ENCODE measurements at regions not wholly inside any gene's neighbourhood (a gene's known extent, or its start where the extent isn't known, plus 50 kb on each side); places are given as distances from the start of the nearest gene placed in this dataset.

DNA sequence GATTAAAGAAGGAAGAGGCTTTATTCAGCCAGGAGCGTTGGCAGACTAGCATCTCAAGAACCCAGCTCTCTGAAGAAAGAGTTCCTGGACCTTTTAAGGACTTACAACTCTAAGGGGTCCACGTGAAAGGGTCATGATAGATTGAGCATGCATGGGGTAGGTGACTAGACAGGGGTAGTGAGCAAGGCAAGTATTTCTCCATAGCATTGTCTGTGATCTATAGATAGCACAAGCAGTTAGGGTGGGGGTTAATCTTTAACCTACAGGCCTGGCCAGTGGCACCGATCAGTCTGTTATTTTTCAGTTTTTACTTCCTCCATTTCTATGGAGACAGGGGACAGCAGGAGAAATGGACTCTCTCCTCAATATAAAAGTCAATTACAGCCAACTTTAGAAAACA lies 983.7 kb downstream of the SLITRK1 start:
- TF ChIP-seq, protein P1, sequence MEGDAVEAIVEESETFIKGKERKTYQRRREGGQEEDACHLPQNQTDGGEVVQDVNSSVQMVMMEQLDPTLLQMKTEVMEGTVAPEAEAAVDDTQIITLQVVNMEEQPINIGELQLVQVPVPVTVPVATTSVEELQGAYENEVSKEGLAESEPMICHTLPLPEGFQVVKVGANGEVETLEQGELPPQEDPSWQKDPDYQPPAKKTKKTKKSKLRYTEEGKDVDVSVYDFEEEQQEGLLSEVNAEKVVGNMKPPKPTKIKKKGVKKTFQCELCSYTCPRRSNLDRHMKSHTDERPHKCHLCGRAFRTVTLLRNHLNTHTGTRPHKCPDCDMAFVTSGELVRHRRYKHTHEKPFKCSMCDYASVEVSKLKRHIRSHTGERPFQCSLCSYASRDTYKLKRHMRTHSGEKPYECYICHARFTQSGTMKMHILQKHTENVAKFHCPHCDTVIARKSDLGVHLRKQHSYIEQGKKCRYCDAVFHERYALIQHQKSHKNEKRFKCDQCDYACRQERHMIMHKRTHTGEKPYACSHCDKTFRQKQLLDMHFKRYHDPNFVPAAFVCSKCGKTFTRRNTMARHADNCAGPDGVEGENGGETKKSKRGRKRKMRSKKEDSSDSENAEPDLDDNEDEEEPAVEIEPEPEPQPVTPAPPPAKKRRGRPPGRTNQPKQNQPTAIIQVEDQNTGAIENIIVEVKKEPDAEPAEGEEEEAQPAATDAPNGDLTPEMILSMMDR (IDR thresholded peaks at IDR 0.05; ENCODE audit: low read depth, low read length) = no peak
- TF ChIP-seq, protein P2, sequence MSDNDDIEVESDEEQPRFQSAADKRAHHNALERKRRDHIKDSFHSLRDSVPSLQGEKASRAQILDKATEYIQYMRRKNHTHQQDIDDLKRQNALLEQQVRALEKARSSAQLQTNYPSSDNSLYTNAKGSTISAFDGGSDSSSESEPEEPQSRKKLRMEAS (IDR thresholded peaks at IDR 0.05; ENCODE audit: low read depth, low read length) = no peak
- TF ChIP-seq POLR2A (IDR thresholded peaks at IDR 0.05; ENCODE audit: extremely low read depth, insufficient read length) (no peak), MYC (IDR thresholded peaks at IDR 0.05; ENCODE audit: low read depth, low read length) (no peak)
- DNase-seq (ENCODE audit: low read depth) = no peak
- H3K4me3 ChIP-seq (ENCODE audit: low read depth, low read length) = no peak overlapping the region

DNA sequence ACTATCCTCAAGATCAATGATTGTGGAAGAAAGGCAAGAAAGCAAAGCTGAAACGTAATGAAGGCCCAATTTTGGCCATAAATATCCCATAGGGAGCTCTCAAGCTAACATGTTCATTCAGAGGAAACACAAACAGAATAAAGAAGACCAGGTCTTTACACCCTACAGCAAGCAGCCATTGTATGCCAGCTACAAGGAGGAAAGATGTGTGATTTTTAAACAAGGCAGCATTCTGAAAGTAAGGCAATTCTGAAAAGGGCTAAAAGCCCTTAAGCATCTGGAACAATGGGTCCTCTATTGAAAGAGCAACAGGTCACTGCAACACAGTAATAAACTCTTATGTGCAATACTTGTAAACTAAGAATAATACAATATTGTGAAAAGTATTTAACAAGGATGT lies 1002.4 kb downstream of the SLITRK1 start:
- TF ChIP-seq POLR2A (IDR thresholded peaks at IDR 0.05; ENCODE audit: extremely low read depth, insufficient read length) = no peak
- no peak for TF ChIP-seq MYC (IDR thresholded peaks at IDR 0.05; ENCODE audit: low read depth, low read length)
- TF ChIP-seq, protein P1 (IDR thresholded peaks at IDR 0.05; ENCODE audit: low read depth, low read length) = no peak
- DNase-seq (ENCODE audit: low read depth) = no peak

DNA sequence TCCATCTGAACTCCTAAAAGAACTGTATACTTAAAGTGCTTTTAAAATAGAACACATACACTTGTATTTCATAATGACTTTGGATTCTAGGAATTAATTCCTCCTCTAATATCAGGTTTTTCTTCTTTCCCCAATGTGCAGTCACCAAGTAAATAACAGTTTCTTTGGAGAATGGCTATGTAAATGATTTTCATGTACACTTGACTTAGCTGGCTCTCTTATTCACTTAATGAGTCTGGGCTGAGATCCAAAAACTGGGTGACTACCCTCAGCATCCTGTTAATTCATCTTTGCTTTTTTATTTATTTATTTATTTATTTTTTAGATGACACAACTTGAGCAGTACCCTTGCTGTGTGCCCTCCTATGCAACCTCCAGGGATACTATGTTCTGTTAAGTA lies 1003.7 kb downstream of the SLITRK1 start:
- TF ChIP-seq, protein P2 (IDR thresholded peaks at IDR 0.05; ENCODE audit: low read depth, low read length) = no peak
- TF ChIP-seq, protein P1 (IDR thresholded peaks at IDR 0.05; ENCODE audit: low read depth, low read length) = no peak
- TF ChIP-seq POLR2A (IDR thresholded peaks at IDR 0.05; ENCODE audit: extremely low read depth, insufficient read length) (no peak), MYC (IDR thresholded peaks at IDR 0.05; ENCODE audit: low read depth, low read length) (no peak)
- H3K4me3 ChIP-seq (ENCODE audit: low read depth, low read length) = no peak overlapping the region
- no peak for DNase-seq (ENCODE audit: low read depth)

More for the DNA sequence above, 1002.4 kb downstream of the SLITRK1 start:
- H3K4me3 ChIP-seq (ENCODE audit: low read depth, low read length) = no peak overlapping the region

DNA sequence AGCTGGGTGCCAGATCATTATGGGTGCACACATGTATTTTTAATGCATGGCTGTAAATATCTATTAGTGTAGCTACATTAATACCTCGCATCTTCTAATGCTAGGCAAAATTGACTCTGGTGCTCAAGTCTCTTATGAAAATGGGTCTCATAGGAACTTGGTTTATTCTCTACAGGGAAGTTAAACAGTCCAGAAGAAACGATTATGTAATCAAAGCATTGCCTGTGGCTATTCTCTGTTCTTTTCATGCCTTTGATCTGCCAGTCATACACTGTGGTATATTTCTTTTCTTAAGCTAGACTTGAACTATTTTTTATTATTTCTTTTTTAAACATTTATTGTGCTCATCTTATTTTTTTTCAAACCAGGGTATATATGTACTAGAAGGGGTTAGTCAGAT lies 1015.0 kb downstream of the SLITRK1 start:
- TF ChIP-seq MYC (IDR thresholded peaks at IDR 0.05; ENCODE audit: low read depth, low read length) = no peak
- TF ChIP-seq, protein P2 (IDR thresholded peaks at IDR 0.05; ENCODE audit: low read depth, low read length) = no peak
- no peak for TF ChIP-seq POLR2A (IDR thresholded peaks at IDR 0.05; ENCODE audit: extremely low read depth, insufficient read length)
- TF ChIP-seq, protein P1 (IDR thresholded peaks at IDR 0.05; ENCODE audit: low read depth, low read length) = no peak
- DNase-seq (ENCODE audit: low read depth) = no peak
- H3K4me3 ChIP-seq (ENCODE audit: low read depth, low read length) = no peak overlapping the region

DNA sequence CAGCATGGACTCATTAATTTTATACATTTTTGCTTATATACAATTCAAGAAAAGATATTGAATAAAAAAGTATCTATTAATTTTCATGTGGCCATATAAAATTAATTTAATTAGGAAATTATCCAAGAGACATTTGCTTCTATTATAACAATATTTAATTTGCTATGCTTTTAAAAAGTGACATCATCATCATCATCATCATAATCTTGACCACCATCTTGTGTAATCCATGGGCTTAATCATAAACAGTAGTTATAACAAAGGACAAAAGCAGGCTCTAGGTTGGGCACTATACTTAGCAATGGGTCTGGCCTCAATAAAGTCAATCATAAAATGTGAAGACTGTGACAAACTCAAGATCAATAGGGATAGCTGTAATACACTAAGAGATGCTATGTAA lies 1031.6 kb downstream of the SLITRK1 start:
- TF ChIP-seq, protein P2 (IDR thresholded peaks at IDR 0.05; ENCODE audit: low read depth, low read length) = no peak
- TF ChIP-seq MYC (IDR thresholded peaks at IDR 0.05; ENCODE audit: low read depth, low read length) (no peak), POLR2A (IDR thresholded peaks at IDR 0.05; ENCODE audit: extremely low read depth, insufficient read length) (no peak)
- TF ChIP-seq, protein P1 (IDR thresholded peaks at IDR 0.05; ENCODE audit: low read depth, low read length) = no peak
- H3K4me3 ChIP-seq (ENCODE audit: low read depth, low read length) = no peak overlapping the region
- no peak for DNase-seq (ENCODE audit: low read depth)

DNA sequence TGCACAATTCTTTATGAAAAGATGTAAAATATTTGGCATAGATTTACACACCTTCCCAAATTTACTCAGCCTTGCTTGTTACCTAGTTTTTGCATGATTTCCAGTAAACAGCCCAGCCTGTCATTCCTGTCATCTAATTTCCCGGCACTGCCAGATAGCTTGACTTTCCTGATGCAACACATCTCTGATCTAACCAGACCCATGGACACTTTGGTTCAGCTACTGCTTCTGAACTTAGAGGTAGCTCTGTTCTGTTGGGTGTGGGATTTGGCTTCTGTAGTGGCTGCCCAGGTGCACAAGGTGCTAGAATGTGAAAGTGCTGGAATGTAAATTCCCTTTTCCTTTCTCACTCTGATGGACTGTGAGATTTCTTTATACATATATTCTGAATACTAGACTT lies 1033.5 kb downstream of the SLITRK1 start:
- DNase-seq (ENCODE audit: low read depth) = no peak
- TF ChIP-seq, protein P2 (IDR thresholded peaks at IDR 0.05; ENCODE audit: low read depth, low read length) = no peak
- TF ChIP-seq MYC (IDR thresholded peaks at IDR 0.05; ENCODE audit: low read depth, low read length) (no peak), POLR2A (IDR thresholded peaks at IDR 0.05; ENCODE audit: extremely low read depth, insufficient read length) (no peak)
- TF ChIP-seq, protein P1 (IDR thresholded peaks at IDR 0.05; ENCODE audit: low read depth, low read length) = no peak
- H3K4me3 ChIP-seq (ENCODE audit: low read depth, low read length) = no peak overlapping the region
